Astrocyte of the cerebellum (primary cell): ENCODE measurements at regions not wholly inside any gene's neighbourhood (a gene's known extent, or its start where the extent isn't known, plus 50 kb on each side); places are given as distances from the start of the nearest gene placed in this dataset.

Source experiments
- DNase-seq: peaks from one replicate; pipeline ENCODE4 v3.0.0-alpha.2; 2011; ENCODE audit warnings: low read depth
- H3K4me3 ChIP-seq: 2 replicates; pipeline ENCODE4 v1.5.1; 2011; ENCODE audit warnings: mild to moderate bottlenecking, low read depth, low read length, moderate library complexity
- CTCF ChIP-seq: IDR thresholded peaks from 2 replicates; pipeline ENCODE4 v1.5.1; 2012; ENCODE audit warnings: low read length, low read depth, moderate library complexity, mild to moderate bottlenecking; ENCODE audit errors: missing control alignments
- in situ Hi-C: cut with HindIII; loops from 2 replicates; pipeline ENCODE4 v1.10.0; 2017; ENCODE audit warnings: low sequenced_read_pairs

GRCh38 chr3:89808680-89809197, 701.3 kb downstream of the EPHA3 start:
- no peak for DNase-seq
- in situ Hi-C loops = no loop called here
- no peak overlapping the region for H3K4me3 ChIP-seq
- TF ChIP-seq CTCF = no peak

DNA sequence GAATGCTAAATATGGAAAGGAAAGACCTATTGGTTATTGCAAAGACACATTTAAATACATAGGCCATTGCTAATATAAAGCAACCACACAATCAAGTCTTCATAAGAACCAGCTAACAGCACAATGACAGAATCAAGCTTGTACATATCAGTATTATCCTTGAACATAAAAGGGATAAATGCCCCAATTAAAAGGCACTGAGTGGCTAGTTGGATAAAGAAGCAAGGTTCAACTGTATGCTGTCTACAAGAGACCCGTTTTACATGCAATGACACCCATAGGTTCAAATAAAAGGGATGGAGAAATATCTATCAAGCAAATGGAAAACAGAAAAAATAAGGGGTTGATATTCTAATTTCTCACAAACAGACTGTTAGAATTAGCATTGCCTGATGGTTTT, 706.1 kb downstream of the EPHA3 start:
- no peak for DNase-seq

GRCh38 chr3:89841041-89841440, 733.6 kb downstream of the EPHA3 start:
- H3K4me3 ChIP-seq = no peak overlapping the region
- no peak for TF ChIP-seq CTCF
- in situ Hi-C loops = no loop called here
- no peak for DNase-seq

More for the DNA sequence above, 706.1 kb downstream of the EPHA3 start:
- H3K4me3 ChIP-seq = no peak overlapping the region
- in situ Hi-C loops = no loop called here
- no peak for TF ChIP-seq CTCF

- no peak for TF ChIP-seq CTCF
- no peak for DNase-seq
- no peak overlapping the region for H3K4me3 ChIP-seq
- in situ Hi-C loops = no loop called here
Observed at GRCh38 chr3:89845053-89845452, 737.6 kb downstream of the EPHA3 start.

DNA sequence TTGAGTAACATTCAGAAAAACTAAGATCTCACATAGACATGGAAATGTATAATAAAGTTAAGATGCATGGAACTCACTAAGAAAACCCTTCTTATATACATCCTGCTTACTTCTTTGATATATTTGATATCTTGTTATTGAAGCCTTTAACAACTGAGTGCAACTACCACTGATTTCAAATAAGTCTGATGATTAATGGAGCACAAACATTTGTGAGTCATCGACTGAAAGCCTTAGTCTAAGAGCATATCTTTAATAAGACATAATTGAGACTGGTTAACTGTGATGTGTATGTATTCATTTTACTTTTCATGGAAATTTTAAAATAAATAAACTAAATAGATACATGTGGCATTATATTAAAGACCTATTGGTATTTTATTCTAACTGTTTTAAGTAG, 740.5 kb downstream of the EPHA3 start:
- H3K4me3 ChIP-seq = no peak overlapping the region
- no peak for TF ChIP-seq CTCF
- in situ Hi-C loops = no loop called here
- no peak for DNase-seq

DNA sequence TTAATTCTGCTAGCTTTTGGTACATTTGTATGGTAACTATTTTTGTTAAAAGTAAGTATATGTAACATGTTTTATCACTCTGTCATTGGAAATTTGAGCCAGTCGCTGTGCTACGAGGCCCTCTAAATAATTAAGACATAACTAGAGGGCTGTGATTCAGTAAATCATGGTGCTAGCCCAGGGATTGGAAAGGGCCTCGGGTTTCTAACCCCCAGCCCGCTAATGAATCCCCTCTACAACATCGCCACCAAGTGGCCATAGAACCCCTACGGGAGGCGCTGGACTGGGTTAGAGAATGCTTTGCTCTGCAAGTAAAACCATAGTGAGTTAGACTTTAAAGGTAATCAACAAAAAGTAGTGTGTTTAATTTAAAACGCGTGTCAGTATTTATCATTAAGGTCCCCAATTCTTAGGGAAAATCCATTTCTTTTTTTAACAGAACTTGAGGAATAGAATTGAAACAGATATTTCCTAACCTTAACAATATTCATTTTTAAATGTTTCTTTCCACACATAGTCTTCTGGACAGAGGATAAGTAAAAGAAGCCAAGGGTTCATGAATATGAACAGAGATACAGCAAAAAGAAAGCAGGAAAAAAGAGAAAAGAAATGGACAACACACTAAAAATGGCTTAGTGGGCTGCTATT, 744.7 kb downstream of the EPHA3 start:
- H3K4me3 ChIP-seq = no peak overlapping the region
- in situ Hi-C loops = no loop called here
- DNase-seq = peak; percentile 16
- TF ChIP-seq CTCF = peak; percentile 80
